ENCODE measurements at regions not wholly inside any gene's neighbourhood (a gene's known extent, or its start where the extent isn't known, plus 50 kb on each side); places are given as distances from the start of the nearest gene placed in this dataset.
"Not testable (repeated sequence)": the region's sequence is repeated elsewhere in the genome, so short reads cannot be mapped to it uniquely, and the experiment has no call there.

DNA sequence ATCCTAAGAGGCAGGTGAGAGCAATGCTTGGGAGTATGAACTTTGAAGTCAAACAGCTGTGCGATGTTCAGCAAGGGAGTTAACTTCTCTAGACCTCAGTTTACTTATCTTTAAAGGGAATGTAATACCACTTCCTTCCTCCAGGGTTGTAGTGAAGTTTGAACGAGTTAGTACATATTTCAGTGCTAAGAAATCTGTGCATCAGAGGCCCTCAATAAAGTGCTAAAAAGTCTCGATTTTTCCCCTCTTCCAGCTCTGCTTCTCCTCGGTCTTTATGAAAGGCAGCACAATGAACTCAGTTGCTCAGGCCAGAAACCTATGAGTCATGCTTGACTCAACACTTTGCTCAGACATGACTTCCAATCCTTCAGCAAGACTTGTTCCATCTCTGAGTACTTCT is 418.9 kb downstream of the MDFIC start:
- no peak for DNase-seq

DNA sequence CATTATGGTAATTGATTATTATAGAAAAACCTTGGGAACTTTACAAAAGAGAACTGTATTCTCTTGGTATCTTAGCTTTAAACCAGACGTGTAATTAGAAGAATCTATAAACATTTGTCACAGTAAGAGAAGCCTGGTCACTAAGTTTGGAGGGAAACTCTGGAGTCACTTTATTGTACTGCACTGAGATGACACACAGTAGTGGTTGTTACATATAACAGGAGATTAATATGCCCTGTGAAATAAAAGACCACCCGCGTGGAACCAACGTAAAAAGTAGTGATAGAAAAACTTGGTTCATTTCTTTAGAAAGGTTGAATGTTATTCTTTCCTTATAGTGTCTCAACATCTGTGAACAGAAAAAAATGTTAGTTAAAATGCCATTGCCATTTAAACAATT is 416.1 kb downstream of the MDFIC start:
- no peak for DNase-seq

DNA sequence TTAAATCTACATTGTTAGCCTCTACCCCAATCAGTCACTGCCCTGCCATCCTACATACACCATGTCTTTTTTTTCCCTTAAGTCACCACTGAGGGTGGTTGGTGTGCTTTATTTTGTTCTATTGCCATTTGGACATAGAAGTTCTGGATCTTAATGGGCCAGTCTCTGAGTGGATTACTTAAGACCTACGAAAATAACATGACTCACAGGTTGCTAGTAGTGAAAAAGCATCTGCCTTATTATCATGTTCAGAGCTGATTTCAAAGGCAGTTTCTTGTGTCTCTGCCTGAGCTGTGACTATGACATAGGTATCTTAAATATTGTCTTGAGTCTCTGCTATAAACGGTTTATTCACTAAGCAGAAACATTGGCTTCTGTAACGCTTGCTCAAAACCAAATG is 410.8 kb downstream of the MDFIC start:
- DNase-seq: no peak

DNA sequence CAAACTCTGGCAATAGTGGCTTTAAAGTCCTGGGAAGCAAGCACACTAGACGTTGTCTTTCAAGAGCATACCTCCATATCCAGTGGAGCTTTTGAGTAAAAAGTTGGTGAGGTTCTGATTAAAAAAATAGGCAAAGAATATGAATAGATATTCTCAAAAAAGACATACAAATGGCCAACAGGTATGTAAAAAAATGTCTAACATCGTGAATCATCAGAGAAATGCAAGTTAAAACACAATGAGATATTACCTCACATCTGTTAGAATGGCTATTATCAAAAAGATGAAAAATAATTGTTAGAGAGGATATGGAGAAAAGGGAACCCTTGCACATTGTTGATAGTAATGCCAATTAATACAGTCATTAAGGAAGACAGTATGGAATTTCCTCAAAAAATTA is 407.1 kb downstream of the MDFIC start:
- DNase-seq: no peak

DNA sequence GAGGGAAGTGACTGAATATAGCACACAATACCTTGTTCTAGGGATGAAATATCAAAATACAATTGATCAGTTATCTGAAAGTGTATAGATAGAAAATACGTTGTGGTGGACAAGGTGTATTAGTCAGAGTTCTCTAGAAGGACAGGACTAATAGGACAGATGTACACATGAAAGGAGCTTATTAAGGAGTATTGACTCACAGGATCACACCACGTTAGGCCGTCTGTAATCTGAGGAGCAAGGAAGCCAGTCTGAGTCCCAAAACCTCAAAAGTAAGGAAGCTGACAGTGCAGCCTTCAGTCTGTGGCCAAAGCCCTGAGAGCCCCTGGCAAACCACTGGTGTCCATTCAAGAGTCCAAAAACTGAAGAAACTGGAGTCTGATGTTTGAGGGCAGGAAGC is 406.1 kb downstream of the MDFIC start:
- DNase-seq: no peak

DNA sequence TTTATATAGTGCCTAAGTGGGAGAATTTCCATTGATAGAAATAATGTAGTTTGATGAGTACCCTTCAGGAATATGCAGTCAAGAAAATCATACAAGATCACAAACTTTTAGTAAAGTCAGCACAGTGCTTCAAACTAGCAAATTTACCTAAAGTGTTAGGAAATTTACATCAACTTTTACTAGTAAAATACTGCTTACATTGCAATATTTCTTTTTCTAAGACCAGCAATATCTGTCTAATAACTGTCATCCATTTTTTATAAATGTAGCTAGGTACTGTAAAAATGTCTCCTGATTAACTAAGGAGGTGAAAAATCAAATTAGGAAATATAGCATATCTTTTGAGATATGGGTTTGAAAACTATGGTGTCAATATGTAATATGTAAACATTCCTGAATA is 405.4 kb downstream of the MDFIC start:
- no peak for DNase-seq

DNA sequence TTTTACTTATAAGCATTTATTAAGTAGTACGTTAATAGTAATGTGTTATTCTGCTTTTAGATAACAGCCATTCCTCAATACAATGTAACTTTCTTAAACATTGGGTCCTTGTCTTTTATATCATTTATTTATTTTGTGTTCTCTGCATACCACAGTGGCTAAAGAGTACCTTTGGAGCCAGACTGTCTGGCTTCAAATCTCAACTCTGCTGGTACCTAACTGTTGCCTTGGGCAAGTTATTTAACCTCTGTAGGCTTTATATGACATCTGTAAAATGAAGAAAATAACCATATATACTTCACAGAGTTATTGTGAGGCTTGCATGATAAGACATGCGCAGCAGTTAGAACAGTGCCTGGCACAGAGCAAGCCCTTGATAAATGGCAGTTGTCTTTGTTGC is 397.6 kb downstream of the MDFIC start:
- no peak for DNase-seq

DNA sequence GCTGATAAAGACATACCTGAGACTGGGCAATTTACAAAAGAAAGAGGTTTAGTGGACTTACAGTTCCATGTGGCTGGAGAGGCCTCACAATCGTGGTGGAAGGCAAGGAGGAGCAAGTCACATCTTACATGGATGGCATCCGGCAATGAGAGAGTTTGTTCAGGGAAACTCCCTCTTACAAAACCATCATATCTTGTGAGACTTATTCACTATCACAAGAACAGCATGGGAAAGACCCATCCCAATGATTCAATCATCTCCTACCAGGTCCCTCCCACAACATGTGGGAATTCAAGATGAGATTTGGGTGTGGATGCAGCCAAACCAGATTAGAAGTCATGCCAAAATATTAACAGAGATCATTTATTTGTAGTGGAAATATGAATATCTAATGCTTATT is 388.4 kb downstream of the MDFIC start:
- not testable (repeated sequence) for DNase-seq

DNA sequence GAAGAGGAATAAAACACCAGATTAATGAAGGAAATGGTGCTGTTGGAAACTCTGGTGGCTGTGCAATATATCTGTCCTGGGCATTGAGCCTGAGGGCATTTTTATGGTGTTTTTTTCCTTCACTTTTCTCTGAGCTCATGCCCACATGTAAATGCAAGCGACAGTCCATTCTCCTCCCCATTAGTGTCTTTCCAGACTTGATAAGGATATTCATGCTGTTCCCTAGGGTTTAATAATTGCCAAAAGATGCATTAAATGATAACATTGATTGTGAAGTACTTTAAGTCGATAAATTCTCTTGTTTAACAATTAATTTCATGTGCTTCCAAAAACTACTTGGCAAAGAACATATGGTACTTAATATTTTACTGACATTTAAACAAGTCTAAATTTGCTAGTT is 384.7 kb downstream of the MDFIC start:
- no peak for DNase-seq

DNA sequence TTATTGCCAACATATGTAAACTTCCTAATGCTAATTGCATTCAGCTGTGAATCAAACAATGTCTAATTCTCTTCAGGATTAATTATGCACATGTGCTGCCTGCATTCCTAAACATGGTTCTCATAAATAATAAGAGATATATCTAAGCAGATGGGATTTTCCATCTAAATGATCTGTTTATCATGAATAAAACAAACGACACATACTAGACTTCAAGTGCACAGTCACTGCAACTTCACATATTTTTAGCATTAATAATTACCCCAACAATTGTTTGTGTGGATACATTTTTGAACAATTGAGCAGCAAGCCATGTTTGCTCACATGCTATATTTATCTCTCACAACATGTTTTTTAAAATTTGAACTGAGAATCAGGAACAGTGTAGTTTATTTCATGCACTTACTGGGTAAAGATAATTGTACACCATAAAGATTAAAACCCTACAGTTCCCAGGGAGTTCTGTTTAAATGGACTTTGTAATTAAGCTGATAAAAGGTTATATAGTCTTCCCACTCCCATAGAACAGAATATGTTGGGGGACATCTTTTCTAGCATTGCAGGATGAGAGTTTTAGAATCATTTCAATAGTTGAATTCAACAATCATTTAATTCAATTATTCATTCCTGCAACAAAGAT is 378.5 kb downstream of the MDFIC start:
- DNase-seq: no peak

DNA sequence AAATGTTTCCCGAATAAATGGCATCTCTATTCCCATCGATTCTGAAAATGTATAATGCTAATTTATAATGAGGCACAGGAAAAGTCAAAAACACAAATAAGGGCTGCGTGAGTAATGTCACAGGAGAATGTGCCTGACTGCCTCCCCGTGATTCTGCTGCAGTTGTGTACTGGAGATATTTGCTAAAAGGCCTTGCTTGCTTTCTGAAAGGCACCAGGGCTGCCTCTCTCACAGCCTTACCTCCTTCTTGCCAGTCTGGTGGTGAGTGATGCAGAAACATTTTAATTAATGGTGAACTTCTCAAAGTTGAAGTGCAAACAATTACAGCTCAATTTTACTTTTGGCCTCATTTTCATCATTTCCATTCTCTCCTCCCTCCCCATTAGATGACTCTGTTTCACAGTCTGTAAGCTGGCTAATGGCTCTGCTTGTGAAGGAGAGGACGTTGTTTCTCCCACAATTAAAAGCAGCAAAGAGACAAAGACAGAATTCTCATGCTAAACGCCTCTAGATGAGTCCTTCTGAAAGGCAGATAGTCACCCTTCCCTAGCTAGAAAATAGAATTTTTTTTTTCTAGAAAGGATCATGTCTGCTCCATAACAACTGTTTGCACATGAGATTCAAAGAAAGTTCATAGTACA is 377.6 kb downstream of the MDFIC start:
- DNase-seq: no peak

DNA sequence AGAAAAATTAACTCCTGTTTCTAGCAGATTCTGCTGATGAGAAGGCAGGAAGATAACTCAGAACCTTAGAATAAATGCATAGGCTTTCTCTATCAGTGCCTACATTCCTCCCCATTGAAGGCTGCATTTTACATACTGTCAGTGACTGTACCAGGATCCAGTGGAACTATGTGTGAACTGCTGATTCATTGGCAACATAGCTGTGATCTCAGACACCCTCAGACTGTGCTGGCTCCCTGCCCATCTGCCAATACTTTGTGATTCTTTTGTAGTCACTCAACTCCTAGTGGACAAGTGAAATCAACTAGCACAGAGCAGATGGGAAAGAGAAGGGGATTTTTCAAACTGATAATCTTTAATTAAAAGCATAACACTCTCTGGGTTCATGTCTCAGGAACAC is 375.8 kb downstream of the MDFIC start:
- DNase-seq: no peak

DNA sequence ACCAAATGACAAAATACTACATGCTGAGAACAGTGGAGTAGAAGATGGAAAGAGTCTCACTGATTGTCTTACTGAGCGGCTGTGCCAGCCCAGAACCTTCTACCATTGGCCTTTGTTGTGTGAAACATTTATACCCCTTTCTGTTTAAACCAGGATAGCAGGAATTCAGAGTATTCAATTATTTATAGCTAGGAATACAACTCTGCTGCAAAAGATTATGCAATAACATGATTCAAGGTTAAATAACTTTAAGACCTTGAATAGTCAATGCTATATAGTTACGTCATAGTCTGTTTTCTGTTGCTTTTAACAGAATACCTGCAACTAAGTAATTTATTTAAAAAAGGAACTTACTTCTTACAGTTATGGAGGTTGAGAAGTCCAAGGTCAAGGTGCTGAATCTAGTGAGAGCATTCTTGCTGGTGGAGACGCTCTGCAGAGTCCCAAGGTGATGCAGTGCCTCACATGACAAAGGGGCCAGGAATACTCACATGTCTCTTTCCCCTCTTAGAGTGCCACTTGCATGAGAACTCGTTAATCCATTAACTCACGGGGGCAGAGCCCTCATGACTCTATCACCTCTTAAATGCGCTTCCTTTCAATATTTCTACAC is 371.8 kb downstream of the MDFIC start:
- no peak for DNase-seq

DNA sequence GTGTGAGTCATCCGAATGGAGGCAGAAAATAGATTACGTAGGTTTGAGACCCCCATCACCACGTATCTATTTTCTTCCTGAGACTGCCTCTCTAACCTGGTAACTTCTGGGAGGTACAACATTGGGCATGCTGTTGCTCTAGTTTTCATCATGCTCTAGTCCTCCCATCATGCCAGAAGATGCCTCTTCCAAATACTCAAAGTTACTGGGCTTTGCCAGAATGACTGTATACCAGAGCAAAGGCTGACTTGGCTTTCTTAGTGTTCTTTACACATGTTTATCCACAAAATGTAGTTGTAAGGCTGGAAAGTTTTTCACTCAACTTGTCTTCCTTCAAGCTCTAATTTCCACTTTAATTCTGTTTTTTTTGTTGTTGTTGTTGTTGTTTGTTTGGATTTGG is 370.5 kb downstream of the MDFIC start:
- no peak for DNase-seq

DNA sequence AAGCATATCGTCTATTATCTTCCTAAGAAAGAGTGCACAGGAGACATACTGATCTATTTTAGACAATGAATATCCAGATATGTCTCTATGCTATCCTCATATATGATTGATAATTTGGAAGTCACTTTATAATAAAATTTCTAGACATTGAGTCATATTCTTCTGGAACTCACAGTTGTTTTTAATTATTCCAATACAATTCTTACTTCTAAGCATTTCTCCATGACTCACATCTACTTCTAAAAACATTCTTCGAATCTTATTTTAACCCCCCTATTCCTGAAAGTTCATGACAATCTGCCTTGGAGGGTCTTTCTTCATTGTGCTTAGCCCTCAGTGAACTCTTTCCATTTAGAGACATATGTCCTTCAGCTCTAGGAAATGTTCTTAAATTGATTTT is 368.1 kb downstream of the MDFIC start:
- DNase-seq: no peak

DNA sequence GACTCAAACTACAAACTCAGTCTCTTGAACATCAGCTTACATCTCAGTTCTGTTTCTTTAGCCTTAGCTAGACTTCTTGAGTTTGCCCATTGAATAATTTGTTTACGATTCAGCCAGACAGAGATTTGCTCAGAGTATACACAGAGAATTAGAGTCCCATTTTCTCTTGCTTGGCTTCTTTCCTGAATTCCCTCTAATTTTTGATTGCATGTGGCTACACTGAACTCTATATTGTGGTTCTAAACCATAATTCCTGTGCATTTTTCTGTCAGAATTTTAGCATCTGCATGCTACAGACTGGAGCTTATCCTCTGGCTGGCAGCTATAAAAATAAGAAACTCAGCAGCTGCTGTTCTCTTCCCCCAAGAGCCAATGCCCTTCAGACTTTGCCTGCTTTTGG is 354.9 kb downstream of the MDFIC start:
- no peak for DNase-seq

DNA sequence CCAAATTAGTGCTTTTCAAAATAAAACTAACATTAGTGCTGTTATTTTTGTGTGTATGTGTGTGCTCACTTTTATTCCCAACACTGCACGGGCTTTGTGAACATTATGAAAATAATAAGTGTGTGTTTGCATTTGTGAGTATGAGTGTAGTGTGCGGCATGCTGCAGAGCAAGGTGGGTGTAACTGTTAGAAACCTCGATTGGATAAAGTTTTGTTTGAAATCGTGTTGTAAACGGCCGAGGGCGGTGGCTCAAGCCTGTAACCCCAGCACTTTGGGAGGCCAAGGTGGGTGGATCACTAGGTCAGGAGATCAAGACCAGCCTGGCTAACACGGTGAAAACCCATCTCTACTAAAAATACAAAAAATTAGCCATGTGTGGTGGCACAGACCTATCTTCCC is 352.0 kb downstream of the MDFIC start:
- DNase-seq: not testable (repeated sequence)

DNA sequence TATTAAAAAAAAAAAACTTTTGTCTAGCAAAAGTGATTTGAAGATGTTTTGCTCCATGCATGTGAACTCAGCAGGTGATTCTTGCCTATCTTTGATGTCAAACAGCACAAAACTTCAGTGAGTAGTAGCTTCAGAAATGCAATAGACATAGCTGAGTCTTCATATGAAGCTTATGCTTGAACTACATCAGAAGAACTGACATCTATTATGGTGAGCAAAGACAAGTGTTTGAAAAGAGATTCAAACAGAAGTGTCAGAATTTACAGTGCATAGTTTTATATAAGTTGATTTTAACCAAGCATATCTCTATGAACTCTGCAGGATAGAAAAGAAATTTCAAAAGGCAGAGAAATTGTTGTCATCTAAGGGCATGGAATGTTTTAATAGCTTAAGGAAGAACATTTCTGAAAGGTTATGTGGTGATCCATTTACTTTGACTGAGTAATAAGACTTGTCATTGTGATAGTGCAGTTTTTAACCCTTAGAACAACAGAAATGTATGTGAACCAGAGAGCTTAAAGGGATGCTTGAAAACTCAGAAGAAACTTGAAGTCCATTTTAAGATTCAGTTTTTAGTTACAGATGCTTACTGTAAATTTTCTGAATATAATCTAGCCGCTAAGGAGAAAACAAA is 351.4 kb downstream of the MDFIC start:
- DNase-seq: no peak

DNA sequence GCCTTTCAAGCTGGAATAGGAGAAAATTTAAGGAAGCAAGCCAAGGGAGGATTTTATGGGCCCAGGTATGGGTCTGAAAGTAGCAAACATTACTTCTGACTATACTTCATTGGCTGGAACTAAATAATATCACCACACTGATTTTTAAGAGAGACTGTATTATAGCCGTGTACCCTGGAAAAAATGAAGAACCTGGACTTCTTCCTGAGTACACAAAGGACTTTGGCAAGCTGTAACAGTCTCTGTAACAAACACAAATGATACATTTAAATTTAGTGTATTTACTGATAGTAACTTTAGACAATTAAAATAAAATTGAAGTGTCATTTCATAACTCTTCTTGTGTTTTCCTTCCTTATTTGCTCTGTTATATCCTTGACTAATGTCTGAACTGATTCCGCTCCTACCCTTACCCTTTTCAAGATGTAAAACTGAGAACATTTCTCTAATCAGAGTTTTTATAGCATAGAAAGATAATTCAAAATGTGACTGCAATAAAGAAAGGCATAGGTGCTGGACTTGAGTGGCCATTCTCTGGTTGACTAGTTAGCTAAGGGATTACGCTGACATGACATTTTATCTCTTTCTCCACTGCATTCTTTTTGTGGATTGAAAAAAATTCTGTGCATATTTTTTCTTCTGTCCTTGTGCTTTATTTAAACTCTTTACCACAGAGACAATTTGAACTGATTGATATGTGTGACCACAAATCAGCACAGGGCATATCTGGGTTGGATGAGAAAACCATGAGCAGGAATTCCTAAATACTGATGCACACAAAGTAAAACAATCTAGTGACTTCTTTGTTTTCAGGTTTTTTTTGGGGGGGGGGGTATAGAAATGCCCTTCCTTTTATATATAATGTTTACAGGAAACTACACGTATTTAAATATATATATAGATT is 349.7 kb downstream of the MDFIC start:
- DNase-seq: no peak

DNA sequence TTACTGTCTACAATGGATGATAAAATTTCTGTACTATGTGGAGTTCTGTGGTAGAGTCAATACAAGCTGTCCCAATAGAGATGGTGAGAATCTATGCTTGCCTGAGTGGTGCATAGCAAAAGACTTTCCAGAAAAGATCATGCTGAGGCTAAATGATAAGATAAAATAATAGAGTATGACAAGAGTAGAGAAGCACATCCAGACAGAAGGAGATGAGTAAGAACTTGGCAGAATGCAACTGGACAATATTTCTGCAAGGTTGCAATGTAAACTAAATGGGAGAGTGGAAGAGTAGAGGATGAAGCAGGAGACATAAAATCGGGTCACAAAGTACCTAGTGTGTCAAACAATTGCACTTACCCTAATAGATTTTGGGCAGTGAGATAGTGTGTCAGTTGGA is 347.6 kb downstream of the MDFIC start:
- no peak for DNase-seq

DNA sequence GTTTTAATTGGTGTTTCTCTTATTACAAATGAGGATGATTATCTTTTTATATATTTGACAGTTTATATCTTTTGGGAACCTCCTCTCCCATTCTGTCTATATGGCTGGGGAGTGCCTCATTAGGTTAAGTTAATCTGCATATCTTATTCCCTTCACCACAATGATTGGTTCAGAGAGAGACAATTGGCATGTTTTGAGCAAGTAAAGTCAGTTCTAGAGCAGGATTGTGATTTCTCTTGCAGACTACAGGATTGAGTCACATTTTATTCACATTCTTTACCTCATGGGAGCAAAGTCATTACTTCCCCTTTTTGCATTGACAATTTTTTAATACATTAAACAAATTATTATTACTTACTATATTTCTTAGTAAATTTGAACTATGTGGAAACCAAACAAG is 345.6 kb downstream of the MDFIC start:
- DNase-seq: no peak

DNA sequence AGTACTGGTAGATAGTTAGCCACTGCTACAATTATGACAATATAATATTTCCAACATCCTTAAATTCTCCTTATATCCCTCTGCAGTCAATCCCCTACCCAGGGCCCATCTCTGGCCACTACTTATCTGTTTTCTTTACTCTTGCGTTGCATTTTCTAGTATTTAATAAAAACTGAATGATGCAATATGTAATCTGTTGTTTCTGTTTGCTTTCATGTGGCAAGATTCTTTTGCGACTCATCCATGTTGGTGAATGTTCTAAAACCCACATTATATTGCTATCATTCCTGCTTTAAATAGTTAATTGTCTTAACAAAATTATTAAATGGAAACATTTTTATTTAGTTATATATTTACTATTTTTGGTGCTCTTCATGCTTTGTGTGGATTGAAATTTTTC is 338.5 kb downstream of the MDFIC start:
- no peak for DNase-seq

DNA sequence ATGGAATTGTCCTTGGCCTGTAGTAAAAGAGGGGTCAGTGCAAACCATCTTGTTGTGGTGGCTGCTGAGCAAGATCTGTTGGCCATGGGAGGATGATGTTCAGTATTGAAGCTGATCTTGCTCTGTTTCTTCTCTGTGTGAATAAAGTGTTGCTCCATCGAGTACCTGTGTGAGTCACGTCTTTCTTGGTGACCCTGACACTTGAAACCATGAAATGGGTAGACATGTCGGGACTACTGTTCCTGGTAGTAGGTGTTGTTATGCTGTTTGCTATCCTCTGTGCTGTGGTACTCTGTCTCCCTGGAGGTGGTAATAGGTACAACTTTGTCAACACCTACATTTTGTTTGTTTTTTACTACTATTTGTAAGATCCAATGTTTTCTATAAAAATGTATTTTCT is 330.6 kb downstream of the MDFIC start:
- DNase-seq: no peak

All from T-helper 9 cell (primary cell).